ENCODE measurements at regions not wholly inside any gene's neighbourhood (a gene's known extent, or its start where the extent isn't known, plus 50 kb on each side); places are given as distances from the start of the nearest gene placed in this dataset.

DNA sequence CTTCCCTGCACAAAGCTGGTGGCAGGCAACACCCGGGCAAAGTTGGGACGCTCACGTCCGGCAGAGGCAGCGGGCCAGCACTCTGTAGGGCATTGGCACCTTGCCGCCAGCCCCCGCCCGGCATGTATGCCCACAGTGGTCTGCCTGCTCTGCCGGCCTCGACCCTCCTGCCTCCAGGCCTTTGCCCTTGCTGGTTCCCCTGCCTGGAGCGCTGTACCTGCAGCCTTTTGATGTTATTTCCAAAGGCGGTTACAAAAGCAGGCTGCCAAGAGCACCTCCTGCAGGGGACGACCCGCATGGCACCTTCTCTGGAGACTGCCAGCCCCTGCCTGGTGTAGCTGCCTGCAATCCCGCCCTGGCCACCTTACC is 56.5 kb upstream of the SHISAL1 start:
- H3K4me3 ChIP-seq (ENCODE audit: low read depth, low read length): no peak overlapping the region
- peak; percentile 8 for DNase-seq
- no peaks in the 10 kb centered on the region for H3K4me1 ChIP-seq
- H3K27me3 ChIP-seq: no peaks in the 10 kb centered on the region
- TF ChIP-seq, protein P1, sequence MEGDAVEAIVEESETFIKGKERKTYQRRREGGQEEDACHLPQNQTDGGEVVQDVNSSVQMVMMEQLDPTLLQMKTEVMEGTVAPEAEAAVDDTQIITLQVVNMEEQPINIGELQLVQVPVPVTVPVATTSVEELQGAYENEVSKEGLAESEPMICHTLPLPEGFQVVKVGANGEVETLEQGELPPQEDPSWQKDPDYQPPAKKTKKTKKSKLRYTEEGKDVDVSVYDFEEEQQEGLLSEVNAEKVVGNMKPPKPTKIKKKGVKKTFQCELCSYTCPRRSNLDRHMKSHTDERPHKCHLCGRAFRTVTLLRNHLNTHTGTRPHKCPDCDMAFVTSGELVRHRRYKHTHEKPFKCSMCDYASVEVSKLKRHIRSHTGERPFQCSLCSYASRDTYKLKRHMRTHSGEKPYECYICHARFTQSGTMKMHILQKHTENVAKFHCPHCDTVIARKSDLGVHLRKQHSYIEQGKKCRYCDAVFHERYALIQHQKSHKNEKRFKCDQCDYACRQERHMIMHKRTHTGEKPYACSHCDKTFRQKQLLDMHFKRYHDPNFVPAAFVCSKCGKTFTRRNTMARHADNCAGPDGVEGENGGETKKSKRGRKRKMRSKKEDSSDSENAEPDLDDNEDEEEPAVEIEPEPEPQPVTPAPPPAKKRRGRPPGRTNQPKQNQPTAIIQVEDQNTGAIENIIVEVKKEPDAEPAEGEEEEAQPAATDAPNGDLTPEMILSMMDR (IDR thresholded peaks at IDR 0.05; ENCODE audit: low read depth, low read length): peak; percentile 44
- no peaks in the 10 kb centered on the region for H3K36me3 ChIP-seq
- no peaks in the 10 kb centered on the region for H3K9me3 ChIP-seq

DNA sequence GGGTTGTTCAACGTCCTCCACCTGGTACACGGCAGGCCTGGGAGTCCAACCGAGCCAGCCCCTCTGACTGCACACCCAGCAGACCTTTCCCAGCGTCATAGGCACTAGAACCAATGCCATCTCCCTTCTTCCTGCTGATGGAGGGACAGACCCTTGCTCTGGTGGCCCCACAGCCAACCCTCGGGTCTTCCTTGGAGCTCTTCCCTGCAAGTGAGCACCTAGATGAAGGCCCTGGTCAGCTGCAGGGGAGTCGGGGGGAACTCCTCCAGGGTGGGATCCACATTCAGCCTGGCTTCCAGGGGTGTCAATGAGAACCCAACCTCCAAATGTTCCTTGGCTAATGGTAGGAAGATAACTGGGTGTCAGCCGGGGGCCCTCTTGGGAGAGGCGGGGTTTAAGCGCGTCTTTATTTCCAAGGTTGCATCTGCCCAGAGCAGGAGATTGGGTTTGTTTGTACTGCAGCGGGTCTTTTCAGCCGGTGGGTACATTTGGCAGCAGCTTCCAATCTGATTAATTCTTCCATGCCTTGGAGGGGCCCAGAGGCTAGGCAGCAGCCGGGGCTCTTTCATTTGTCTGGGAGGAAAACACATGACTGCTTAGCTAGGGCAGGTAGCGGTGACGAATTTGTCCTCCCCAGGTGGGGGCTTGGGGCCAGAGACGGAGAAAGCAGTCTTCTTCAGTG is 56.0 kb upstream of the SHISAL1 start:
- peak; percentile 2 for DNase-seq
- peaks cover 3% of the 10 kb centered on the region for H3K4me1 ChIP-seq
- H3K9me3 ChIP-seq: no peaks in the 10 kb centered on the region
- no peak overlapping the region for H3K4me3 ChIP-seq (ENCODE audit: low read depth, low read length)
- H3K27me3 ChIP-seq: no peaks in the 10 kb centered on the region
- H3K36me3 ChIP-seq: no peaks in the 10 kb centered on the region
- TF ChIP-seq, protein P1 (IDR thresholded peaks at IDR 0.05; ENCODE audit: low read depth, low read length): no peak

DNA sequence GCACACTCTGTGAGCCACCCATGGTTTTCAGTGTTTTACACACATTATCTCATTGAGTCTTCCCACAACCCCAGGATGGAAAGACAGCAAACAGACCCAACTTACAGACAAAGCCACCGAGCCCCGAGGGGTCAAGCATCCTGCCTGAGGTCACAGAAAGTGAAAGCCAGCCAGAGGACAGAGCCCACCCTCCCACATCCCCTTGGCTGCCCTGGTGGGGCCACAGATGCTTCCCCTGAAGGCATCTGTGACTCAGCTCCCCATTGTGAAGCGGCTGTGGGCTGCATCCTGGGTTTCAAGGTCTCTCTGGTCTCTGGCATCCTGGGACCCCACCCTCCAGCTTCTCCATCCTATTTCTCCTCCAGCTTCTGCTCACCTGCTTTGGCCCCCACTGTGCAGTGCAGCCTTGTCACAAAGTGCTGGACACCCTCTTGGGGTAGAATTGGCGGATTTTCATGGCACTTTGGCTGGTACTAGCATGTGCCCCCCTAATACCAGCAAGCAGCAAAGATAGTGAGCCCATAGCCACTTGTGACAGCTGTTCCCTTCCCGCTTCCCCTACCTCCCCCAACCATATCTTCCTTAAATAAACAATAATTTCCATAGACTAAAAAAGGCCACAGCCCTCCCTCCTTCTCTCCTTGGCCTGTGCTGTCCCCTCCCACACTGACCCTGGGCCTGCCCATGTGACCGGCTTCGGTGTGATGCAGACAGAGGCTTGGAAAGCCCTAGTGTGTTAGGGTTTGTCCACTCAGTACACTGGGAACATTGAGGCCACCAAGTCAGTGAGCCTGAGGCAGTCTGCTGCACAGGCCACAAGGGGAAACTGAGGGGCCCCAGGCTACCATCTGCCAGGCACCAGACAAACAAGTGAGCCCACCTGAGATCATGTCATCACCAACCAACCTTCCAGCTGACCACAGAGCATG is 53.9 kb upstream of the SHISAL1 start:
- peaks cover 7% of the 10 kb centered on the region for H3K4me1 ChIP-seq
- peak; percentile 4 for DNase-seq
- H3K27me3 ChIP-seq: no peaks in the 10 kb centered on the region
- TF ChIP-seq, protein P1 (IDR thresholded peaks at IDR 0.05; ENCODE audit: low read depth, low read length): no peak
- H3K9me3 ChIP-seq: no peaks in the 10 kb centered on the region
- H3K36me3 ChIP-seq: no peaks in the 10 kb centered on the region
- H3K4me3 ChIP-seq (ENCODE audit: low read depth, low read length): no peak overlapping the region

DNA sequence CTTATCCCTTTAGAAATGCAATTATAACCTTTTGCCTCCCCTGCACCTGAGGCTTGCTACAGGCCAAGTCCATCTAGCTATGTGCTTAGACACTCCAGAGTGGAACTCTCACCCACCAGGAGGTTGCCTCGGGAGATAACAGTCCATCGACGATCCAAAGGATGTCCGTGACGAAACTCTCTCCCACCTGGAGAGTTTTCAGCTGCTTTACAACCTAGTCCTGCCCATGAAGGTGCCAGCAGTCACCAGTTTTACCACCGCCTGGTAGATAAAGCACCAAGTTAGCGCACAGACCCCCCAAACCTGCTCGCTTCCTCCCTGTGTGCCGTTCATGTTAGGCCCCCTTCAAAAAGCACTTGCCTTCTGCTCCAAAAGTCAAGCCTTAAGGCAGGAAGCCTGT is 53.1 kb upstream of the SHISAL1 start:
- H3K4me1 ChIP-seq: peaks cover 7% of the 10 kb centered on the region
- DNase-seq: peak; percentile 3
- no peaks in the 10 kb centered on the region for H3K36me3 ChIP-seq
- H3K27me3 ChIP-seq: no peaks in the 10 kb centered on the region
- no peaks in the 10 kb centered on the region for H3K9me3 ChIP-seq
- TF ChIP-seq, protein P1 (IDR thresholded peaks at IDR 0.05; ENCODE audit: low read depth, low read length): no peak
- no peak overlapping the region for H3K4me3 ChIP-seq (ENCODE audit: low read depth, low read length)

DNA sequence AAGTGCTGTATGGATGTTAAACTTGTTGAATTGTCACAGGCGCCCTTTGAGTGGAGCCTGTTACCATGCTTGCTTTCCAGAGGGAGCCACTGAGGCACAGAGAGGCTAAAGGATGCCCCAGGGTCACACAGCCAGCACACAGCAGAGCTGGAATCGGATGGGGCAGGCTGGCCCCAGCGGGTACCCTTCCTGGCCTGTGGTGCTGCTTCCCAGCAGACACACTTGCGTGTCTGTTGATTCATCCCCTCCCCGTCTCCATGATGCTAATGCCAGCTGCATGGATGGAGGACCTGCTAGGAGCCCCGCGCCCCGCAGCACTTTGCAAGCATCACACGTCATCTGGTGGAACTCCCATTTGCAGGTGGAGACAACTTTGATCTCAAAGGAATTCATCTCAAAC is 52.4 kb upstream of the SHISAL1 start:
- Histone ChIP-seq H3K4me3 (ENCODE audit: low read depth, low read length) (no peak overlapping the region), H3K4me1 (peaks cover 7% of the 10 kb centered on the region), H3K9me3 (no peaks in the 10 kb centered on the region), H3K27me3 (no peaks in the 10 kb centered on the region), H3K36me3 (no peaks in the 10 kb centered on the region)
- peak; percentile 11 for DNase-seq
- TF ChIP-seq, protein P1 (IDR thresholded peaks at IDR 0.05; ENCODE audit: low read depth, low read length): no peak

DNA sequence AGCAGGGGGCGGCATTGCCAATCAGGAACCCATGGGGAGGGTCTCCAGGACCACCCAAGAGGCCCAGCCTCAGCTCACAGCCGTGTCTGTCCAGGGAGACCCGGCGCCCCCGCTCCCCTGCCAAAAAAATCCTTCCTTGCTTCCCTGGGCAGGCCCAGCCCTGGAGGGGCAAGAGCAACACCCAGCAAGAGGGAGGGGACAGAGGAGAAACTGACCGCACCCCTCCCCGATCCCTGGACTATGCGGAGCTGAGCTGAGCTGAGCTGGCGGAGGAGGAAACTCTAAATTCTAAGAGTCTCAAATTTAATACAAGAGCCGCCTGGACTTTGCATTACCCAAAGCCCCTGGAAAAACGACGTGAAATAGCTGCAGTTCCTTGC is 52.0 kb upstream of the SHISAL1 start:
- H3K4me1 ChIP-seq: peaks cover 7% of the 10 kb centered on the region
- H3K36me3 ChIP-seq: no peaks in the 10 kb centered on the region
- H3K27me3 ChIP-seq: no peaks in the 10 kb centered on the region
- no peaks in the 10 kb centered on the region for H3K9me3 ChIP-seq
- DNase-seq: peak; percentile 3
- no peak overlapping the region for H3K4me3 ChIP-seq (ENCODE audit: low read depth, low read length)
- TF ChIP-seq, protein P1 (IDR thresholded peaks at IDR 0.05; ENCODE audit: low read depth, low read length): no peak
